GM12891 (cell line): ENCODE measurements at regions not wholly inside any gene's neighbourhood (a gene's known extent, or its start where the extent isn't known, plus 50 kb on each side); places are given as distances from the start of the nearest gene placed in this dataset.

Experiments
- PAX5 ChIP-seq: IDR thresholded peaks from 2 replicates; pipeline ENCODE4 v1.6.1; 2011; ENCODE audit warnings: low read length, moderate library complexity, mild to moderate bottlenecking; ENCODE audit not compliant: insufficient read depth, severe bottlenecking
- POLR2A ChIP-seq: IDR thresholded peaks from 2 replicates; pipeline ENCODE4 v1.6.1; 2011; ENCODE audit warnings: low read depth, low read length, control low read depth
- POLR2AphosphoS5 ChIP-seq: IDR thresholded peaks from 2 replicates; pipeline ENCODE4 v1.6.1; 2011; ENCODE audit warnings: low read depth, low read length, control low read depth
- POU2F2 ChIP-seq: IDR thresholded peaks from 2 replicates; pipeline ENCODE4 v1.6.1; 2011; ENCODE audit warnings: low read depth, mild to moderate bottlenecking, control low read depth, low read length, moderate library complexity
- SPI1 ChIP-seq: IDR thresholded peaks from 2 replicates; pipeline ENCODE4 v1.6.1; 2011; ENCODE audit warnings: low read depth, low read length, control low read depth
- TAF1 ChIP-seq: IDR thresholded peaks from 2 replicates; pipeline ENCODE4 v1.6.1; 2011; ENCODE audit warnings: low read depth, low read length, control low read depth

GRCh38 chr21:38567970-38568360, 69.7 kb upstream of the ERG start:
- TF ChIP-seq POLR2AphosphoS5 (no peak), POLR2A (no peak), POU2F2 (no peak), TAF1 (no peak), PAX5 (no peak), SPI1 (no peak)
